AG04449 (cell line): ENCODE measurements at regions not wholly inside any gene's neighbourhood (a gene's known extent, or its start where the extent isn't known, plus 50 kb on each side); places are given as distances from the start of the nearest gene placed in this dataset.
A peak's percentile ranks its signal among the peaks of the same experiment; 100 is the strongest.

Experiments used
- CTCF ChIA-PET: fragments of 350-600 bp; formaldehyde crosslinking; extraction: SDS; loops from one replicate; lab custom pipeline; 2021; ENCODE audit warnings: antibody characterized with exemption; lab: Yijun Ruan, JAX
- POLR2A ChIA-PET: fragments of 400-600, 350-600 bp; formaldehyde crosslinking; extraction: SDS; loops from one replicate; lab custom pipeline; 2020; ENCODE audit warnings: antibody characterized with exemption, inconsistent platforms; lab: Yijun Ruan, JAX
- DNase-seq: peaks from one replicate; pipeline ENCODE4 v3.0.0-alpha.2; 2010; ENCODE audit warnings: low read depth, low spot score
- H3K4me3 ChIP-seq: 2 replicates; pipeline ENCODE4 v1.5.1; 2011; ENCODE audit warnings: low read depth, mild to moderate bottlenecking, control low read depth, low read length
- CTCF ChIP-seq: IDR thresholded peaks from one replicate; pipeline ENCODE4 v1.5.1; 2011; ENCODE audit warnings: mild to moderate bottlenecking, moderate library complexity, low read length, control low read depth, inconsistent platforms; ENCODE audit not compliant: insufficient read depth; ENCODE audit errors: missing control alignments

- H3K4me3 ChIP-seq, result no peak overlapping the region
- POLR2A ChIA-PET, result no interaction called here
- CTCF ChIA-PET, result interaction anchor here (0.6 to 1.6 kb wide), 25 partner anchors 10 to 447 kb away, joined by 3 to 34 read pairs (median 4); no protein-coding TSS in a partner anchor
- no peak for DNase-seq
- TF ChIP-seq CTCF, result peak; percentile 89
Measured at GRCh38 chr1:10941891-10942541, 70.4 kb upstream of the TARDBP start.

DNA sequence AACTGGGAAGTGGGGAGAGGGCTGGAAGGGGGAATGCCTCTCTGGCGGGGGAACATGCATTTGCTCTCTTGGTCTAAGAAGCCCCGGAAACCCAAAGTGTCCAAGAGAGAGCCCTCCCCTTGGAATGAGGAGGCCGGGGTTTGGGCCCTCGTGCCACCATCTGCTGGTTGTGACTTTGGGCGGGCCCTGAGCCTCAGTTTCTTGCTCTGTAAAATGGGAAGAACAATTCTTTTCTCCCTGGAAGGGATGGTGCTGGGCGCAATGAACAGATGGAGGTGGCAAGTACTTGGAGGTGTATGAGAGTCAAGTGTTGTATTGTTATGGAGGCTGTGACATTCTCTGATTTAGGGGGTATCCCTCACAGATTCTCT is 69.9 kb upstream of the TARDBP start:
- CTCF ChIA-PET, result interaction anchor here (0.8 to 1.6 kb wide), 21 partner anchors 10 to 448 kb away, joined by 3 to 34 read pairs (median 4); no protein-coding TSS in a partner anchor
- no peak for TF ChIP-seq CTCF
- no peak for DNase-seq
- no peak overlapping the region for H3K4me3 ChIP-seq
- POLR2A ChIA-PET, result no interaction called here

- H3K4me3 ChIP-seq, result no peak overlapping the region
- TF ChIP-seq CTCF, result no peak
- ChIA-PET POLR2A (no interaction called here), CTCF (interaction anchor here (1.5 to 3.4 kb wide), 2 partner anchors 14 to 436 kb away, joined by 4 to 21 read pairs; no protein-coding TSS in a partner anchor)
- DNase-seq, result no peak
Measured at GRCh38 chr1:10943041-10943440, 69.4 kb upstream of the TARDBP start.

DNA sequence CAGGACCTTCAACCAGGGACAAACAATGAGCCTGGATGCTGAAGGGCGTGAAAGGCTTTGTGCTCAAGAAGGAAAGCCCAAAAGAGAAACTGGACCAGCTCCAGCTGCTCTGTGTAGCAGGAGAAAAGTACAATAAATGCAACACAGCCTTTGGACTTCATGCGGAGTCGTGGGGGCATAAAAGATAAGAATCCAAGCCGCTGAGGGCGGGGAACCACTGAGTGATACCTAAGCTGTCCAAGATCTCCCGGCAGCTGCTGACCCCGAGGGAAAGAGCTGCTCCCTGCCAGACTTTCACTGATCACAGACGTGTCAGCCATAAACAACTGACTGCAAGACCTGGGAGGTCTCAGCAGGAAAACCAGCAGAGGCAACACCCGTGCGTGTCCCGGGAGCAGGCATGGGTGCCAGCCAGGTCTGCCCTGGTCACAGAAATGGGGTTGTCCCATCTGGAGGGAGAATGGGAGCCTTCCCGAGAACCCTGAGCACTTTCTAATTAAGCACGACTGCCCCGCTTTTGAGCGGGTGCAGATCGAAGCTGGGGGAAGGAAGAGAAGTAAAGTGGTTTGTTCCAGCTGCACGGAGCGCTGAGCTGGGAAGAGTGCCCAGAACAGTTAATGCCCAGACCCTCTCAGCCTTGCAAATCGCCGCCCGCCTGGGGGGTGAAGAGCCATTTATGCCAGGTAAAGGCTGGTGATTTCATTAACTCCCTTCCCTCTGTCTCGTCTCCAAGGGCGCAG is 68.3 kb upstream of the TARDBP start:
- peak overlapping the region; percentile 52 for H3K4me3 ChIP-seq
- TF ChIP-seq CTCF, result no peak
- POLR2A ChIA-PET, result interaction anchor here (0.6 kb wide), 1 partner anchor 474 kb away, joined by 4 read pairs; no protein-coding TSS in a partner anchor
- CTCF ChIA-PET, result interaction anchor here (0.8 to 3.4 kb wide), 10 partner anchors 15 to 449 kb away, joined by 3 to 21 read pairs (median 4); no protein-coding TSS in a partner anchor
- no peak for DNase-seq

DNA sequence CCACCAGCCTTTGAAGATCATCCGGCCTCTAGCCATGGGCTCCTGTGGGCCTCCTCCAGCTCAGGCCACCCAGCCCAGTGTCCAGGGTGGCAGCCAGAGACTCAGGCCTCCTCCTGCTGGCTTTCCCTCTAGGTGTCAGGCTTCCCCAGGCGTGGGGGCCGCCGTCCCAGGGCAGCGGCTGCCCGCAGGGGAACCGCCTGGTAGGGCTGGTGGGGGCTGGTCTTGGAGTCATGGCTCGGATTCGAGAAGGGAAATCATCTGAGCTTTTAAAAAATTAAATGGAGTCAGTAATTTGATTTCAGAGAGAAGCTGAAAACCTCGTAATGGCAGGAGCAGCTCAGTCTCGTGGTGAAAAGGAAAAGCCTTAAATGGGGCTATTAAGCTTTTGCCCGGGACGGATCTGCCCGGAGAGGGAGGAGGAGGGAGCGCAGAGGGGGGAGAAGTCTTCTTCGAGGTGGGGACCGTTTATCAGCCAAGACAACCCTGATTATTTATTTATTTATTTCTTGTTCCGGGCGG is 66.4 kb upstream of the TARDBP start:
- no peak overlapping the region for H3K4me3 ChIP-seq
- POLR2A ChIA-PET, result no interaction called here
- TF ChIP-seq CTCF, result no peak
- CTCF ChIA-PET, result interaction anchor here (0.9 to 3.4 kb wide), 4 partner anchors 14 to 443 kb away, joined by 3 to 21 read pairs (median 6); no protein-coding TSS in a partner anchor
- no peak for DNase-seq

- no peak for TF ChIP-seq CTCF
- H3K4me3 ChIP-seq, result no peak overlapping the region
- CTCF ChIA-PET, result interaction anchor here (1.1 kb wide), 1 partner anchor 17 kb away, joined by 4 read pairs; no protein-coding TSS in a partner anchor
- no peak for DNase-seq
- POLR2A ChIA-PET, result no interaction called here
Measured at GRCh38 chr1:10947181-10947580, 65.3 kb upstream of the TARDBP start.
